ENCODE measurements at regions not wholly inside any gene's neighbourhood (a gene's known extent, or its start where the extent isn't known, plus 50 kb on each side); places are given as distances from the start of the nearest gene placed in this dataset.
"Not testable (repeated sequence)": the region's sequence is repeated elsewhere in the genome, so short reads cannot be mapped to it uniquely, and the experiment has no call there.

- no peak for DNase-seq (ENCODE audit: low read depth)
Measured at GRCh38 chr17:77821114-77821513, 137.4 kb upstream of the TNRC6C start.

GRCh38 chr17:77822302-77823030 lies 136.0 kb upstream of the TNRC6C start:
- no peak for DNase-seq (ENCODE audit: low read depth)

GRCh38 chr17:77824102-77824779 lies 134.3 kb upstream of the TNRC6C start:
- no peak for DNase-seq (ENCODE audit: low read depth)

- no peak for DNase-seq (ENCODE audit: low read depth)
Measured at GRCh38 chr17:77824780-77825280, 133.7 kb upstream of the TNRC6C start.

- no peak for DNase-seq (ENCODE audit: low read depth)
Measured at GRCh38 chr17:77825621-77826020, 132.9 kb upstream of the TNRC6C start.

- DNase-seq (ENCODE audit: low read depth), result no peak
Measured at GRCh38 chr17:77826132-77826873, 132.2 kb upstream of the TNRC6C start.

- no peak for DNase-seq (ENCODE audit: low read depth)
Measured at GRCh38 chr17:77827039-77827438, 131.5 kb upstream of the TNRC6C start.

GRCh38 chr17:77827511-77827910 lies 131.0 kb upstream of the TNRC6C start:
- DNase-seq (ENCODE audit: low read depth), result no peak

GRCh38 chr17:77828749-77829539 lies 129.6 kb upstream of the TNRC6C start:
- no peak for DNase-seq (ENCODE audit: low read depth)

GRCh38 chr17:77829843-77830799 lies 128.4 kb upstream of the TNRC6C start:
- DNase-seq (ENCODE audit: low read depth), result no peak

GRCh38 chr17:77830816-77831473 lies 127.6 kb upstream of the TNRC6C start:
- DNase-seq (ENCODE audit: low read depth), result no peak

GRCh38 chr17:77831474-77832179 lies 126.9 kb upstream of the TNRC6C start:
- no peak for DNase-seq (ENCODE audit: low read depth)

- DNase-seq (ENCODE audit: low read depth), result no peak
Measured at GRCh38 chr17:77832180-77832560, 126.3 kb upstream of the TNRC6C start.

- no peak for DNase-seq (ENCODE audit: low read depth)
Measured at GRCh38 chr17:77833769-77834168, 124.7 kb upstream of the TNRC6C start.

- no peak for DNase-seq (ENCODE audit: low read depth)
Measured at GRCh38 chr17:77834170-77835115, 124.1 kb upstream of the TNRC6C start.

- DNase-seq (ENCODE audit: low read depth), result no peak
Measured at GRCh38 chr17:77836557-77837041, 121.9 kb upstream of the TNRC6C start.

- not testable (repeated sequence) for DNase-seq (ENCODE audit: low read depth)
Measured at GRCh38 chr17:77837072-77837471, 121.4 kb upstream of the TNRC6C start.

GRCh38 chr17:77837917-77838316 lies 120.6 kb upstream of the TNRC6C start:
- no peak for DNase-seq (ENCODE audit: low read depth)

Data from HS-5 (cell line).